ENCODE measurements at regions not wholly inside any gene's neighbourhood (a gene's known extent, or its start where the extent isn't known, plus 50 kb on each side); places are given as distances from the start of the nearest gene placed in this dataset.
"Not testable (repeated sequence)": the region's sequence is repeated elsewhere in the genome, so short reads cannot be mapped to it uniquely, and the experiment has no call there.

DNA sequence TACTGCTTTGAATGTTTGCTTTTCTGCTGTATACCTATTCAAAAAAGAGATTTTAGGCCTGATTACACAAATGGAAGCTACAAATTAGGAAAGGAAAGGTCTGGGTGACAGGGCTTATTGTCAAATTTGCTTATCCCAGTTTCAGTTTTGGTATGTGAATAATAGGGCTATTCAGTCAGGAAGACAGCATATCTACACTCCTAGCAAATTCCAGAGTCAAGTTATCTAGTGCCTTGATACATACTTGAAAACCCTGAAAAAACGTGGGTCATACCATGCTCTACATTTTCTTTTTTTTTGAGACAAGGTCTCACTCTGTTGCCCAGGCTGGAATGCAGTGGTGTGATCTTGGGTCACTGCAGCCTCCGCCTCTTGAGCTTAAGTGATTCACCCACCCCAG, 59.2 kb upstream of the CCDC180 start:
- not testable (repeated sequence) for H3K27me3 Mint-ChIP-seq; H3K4me1 Mint-ChIP-seq (ENCODE audit: low read depth); H3K27ac Mint-ChIP-seq; H3K9me3 Mint-ChIP-seq (ENCODE audit: low read depth); H3K4me3 Mint-ChIP-seq (ENCODE audit: low read depth); DNase-seq (ENCODE audit: low spot score, unreplicated experiment); H3K36me3 Mint-ChIP-seq (ENCODE audit: insufficient read depth)

DNA sequence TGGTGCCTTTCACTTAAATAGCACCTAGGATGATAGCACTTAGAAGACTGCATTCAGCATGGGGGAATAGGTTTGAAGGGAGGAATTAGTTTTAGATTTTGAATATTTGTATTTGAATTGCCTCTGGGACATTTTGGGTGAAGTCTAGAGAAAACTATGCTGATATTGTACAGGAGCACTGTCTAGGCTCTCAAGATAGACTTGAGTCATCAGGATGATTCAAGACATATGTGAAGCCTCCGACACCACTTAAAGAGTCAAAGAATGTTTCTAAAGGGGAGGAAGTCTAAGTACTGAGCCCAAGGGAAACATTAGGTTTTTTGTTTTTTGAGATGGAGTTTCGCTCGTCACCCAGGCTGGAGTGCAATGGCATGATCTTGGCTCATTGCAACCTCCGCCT, 63.9 kb upstream of the CCDC180 start:
- peaks cover 2% of the 10 kb centered on the region for H3K36me3 Mint-ChIP-seq (ENCODE audit: insufficient read depth)
- TF ChIP-seq, protein P1, sequence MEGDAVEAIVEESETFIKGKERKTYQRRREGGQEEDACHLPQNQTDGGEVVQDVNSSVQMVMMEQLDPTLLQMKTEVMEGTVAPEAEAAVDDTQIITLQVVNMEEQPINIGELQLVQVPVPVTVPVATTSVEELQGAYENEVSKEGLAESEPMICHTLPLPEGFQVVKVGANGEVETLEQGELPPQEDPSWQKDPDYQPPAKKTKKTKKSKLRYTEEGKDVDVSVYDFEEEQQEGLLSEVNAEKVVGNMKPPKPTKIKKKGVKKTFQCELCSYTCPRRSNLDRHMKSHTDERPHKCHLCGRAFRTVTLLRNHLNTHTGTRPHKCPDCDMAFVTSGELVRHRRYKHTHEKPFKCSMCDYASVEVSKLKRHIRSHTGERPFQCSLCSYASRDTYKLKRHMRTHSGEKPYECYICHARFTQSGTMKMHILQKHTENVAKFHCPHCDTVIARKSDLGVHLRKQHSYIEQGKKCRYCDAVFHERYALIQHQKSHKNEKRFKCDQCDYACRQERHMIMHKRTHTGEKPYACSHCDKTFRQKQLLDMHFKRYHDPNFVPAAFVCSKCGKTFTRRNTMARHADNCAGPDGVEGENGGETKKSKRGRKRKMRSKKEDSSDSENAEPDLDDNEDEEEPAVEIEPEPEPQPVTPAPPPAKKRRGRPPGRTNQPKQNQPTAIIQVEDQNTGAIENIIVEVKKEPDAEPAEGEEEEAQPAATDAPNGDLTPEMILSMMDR (IDR thresholded peaks at IDR 0.05; ENCODE audit: unreplicated experiment), result no peak
- no peak overlapping the region for H3K4me3 Mint-ChIP-seq (ENCODE audit: low read depth)
- H3K27me3 Mint-ChIP-seq, result no peaks in the 10 kb centered on the region
- no peak overlapping the region for H3K27ac Mint-ChIP-seq
- DNase-seq (ENCODE audit: low spot score, unreplicated experiment), result no peak
- H3K9me3 Mint-ChIP-seq (ENCODE audit: low read depth), result no peaks in the 10 kb centered on the region
- peaks cover 10% of the 10 kb centered on the region for H3K4me1 Mint-ChIP-seq (ENCODE audit: low read depth)

DNA sequence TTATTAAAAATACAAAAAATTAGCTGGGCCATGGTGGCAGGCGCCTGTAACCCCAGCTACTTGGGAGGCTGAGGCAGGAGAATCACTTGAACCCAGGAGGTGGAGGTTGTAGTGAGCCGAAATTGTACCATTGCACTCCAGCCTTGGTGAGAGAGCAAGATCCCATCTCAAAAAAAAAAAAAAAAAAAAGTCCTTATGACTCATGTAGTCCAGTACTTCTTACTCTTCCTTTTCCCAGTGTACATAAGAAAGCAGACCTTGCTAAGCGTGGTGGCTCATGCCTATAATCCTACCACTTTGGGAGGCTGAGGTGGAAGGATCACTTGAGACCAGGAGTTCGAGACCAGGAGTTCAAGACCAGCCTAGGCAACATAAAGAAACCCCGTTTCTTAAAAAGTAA, 66.0 kb upstream of the CCDC180 start:
- H3K27me3 Mint-ChIP-seq; H3K4me3 Mint-ChIP-seq (ENCODE audit: low read depth); DNase-seq (ENCODE audit: low spot score, unreplicated experiment); H3K9me3 Mint-ChIP-seq (ENCODE audit: low read depth); H3K27ac Mint-ChIP-seq; H3K36me3 Mint-ChIP-seq (ENCODE audit: insufficient read depth): not testable (repeated sequence)
- H3K4me1 Mint-ChIP-seq (ENCODE audit: low read depth), result peaks cover 16% of the 10 kb centered on the region

DNA sequence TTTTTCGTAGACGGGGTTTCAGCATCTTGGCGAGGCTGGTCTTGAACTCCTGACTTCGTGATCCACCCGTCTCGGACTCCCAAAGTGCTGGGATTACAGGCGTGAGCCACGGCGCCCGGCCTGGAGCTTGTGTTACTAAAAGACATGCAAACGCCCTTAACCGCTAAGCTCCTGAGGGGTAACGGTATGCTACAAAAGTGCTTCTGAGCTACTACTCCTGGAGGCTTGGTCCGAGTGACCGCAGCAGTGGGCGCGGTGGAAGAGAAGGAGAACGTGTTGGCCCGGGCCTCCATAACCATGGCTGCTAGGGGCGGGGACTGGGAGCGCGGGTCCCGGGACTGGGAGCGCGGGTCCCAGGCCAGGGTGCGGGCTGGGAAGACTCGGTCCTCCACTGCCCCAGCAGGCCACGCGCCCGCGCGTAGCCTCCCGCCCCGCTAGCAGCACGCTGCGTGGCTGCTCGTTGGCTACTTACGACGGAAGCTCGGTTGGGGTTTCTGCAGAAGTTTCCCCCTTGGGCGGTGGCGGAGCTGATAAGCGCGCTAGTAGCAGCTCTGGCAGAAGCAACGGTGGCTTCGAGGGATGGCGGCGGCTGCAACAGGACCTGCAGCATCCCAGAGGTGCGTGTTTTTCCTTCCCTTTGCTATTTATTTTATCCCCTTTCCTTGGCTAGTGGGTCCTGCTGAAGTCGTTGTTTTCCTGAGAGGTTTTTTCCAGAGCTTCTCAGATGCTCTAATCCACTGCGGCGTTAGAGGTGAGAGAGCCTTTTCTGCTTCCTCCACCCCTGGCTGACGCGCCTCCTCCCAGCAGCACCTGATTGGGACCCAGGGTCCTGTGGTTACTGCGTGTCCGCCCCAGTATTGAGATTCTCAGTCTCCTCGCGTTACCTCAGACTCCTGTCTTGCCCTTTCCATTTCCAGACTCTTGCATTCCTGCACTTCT, 69.2 kb upstream of the CCDC180 start:
- peak overlapping the region; percentile 93 for H3K4me3 Mint-ChIP-seq (ENCODE audit: low read depth)
- H3K9me3 Mint-ChIP-seq (ENCODE audit: low read depth), result peaks cover 6% of the 10 kb centered on the region
- peaks cover 13% of the 10 kb centered on the region for H3K36me3 Mint-ChIP-seq (ENCODE audit: insufficient read depth)
- H3K27me3 Mint-ChIP-seq, result no peaks in the 10 kb centered on the region
- TF ChIP-seq, protein P1 (IDR thresholded peaks at IDR 0.05; ENCODE audit: unreplicated experiment), result no peak
- H3K27ac Mint-ChIP-seq, result peak overlapping the region; percentile 99
- H3K4me1 Mint-ChIP-seq (ENCODE audit: low read depth), result peaks cover 16% of the 10 kb centered on the region
- DNase-seq (ENCODE audit: low spot score, unreplicated experiment), result peak; percentile 51

DNA sequence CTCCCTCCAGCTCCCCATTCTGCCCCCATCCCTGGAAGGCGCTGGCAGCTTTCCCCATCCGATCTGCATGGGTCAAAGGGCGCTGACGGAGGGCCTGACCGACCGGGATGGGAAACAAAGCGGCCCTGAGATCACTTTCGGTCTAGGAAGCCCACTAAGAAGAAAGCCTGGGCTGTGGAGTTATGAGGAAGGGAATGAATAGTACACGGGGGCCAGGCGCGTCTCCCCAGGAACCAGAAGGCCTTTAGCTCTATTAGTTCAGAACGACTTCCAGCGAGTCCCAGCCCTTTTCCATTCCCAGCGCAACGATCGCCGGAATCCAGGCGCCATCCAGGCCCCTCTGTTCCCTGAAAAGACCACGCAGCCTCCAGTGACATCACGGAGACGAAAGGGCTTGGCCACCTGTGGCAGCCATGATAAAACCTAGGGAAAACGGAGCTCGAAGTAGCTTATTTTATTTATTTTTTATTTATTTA, 70.1 kb upstream of the CCDC180 start:
- peaks cover 16% of the 10 kb centered on the region for H3K4me1 Mint-ChIP-seq (ENCODE audit: low read depth)
- H3K27ac Mint-ChIP-seq, result peak overlapping the region; percentile 99

DNA sequence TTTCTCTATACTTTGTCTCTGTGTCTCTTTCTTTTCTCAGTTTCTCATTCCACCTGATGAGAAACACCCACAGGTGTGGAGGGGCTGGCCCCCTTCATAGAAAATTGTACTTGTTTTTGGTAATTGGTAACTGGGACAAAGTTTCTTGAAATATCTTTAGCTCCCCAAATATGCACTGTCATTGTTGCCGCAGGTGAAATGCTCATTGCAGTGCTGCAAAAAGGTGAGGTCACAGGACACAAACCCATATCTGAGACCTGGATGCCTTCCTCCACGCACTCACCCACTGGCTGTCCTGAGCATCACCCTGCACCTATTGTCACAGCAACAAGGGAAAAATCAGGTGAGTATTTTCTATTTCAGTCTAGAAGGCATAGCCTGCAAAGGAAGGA, 74.5 kb upstream of the CCDC180 start:
- Mint-ChIP-seq H3K9me3 (ENCODE audit: low read depth) (peaks cover 13% of the 10 kb centered on the region), H3K36me3 (ENCODE audit: insufficient read depth) (peaks cover 26% of the 10 kb centered on the region), H3K27ac (peak overlapping the region; percentile 45)
- not testable (repeated sequence) for H3K27me3 Mint-ChIP-seq; H3K4me1 Mint-ChIP-seq (ENCODE audit: low read depth); DNase-seq (ENCODE audit: low spot score, unreplicated experiment); H3K4me3 Mint-ChIP-seq (ENCODE audit: low read depth)

More for the DNA sequence above, 70.1 kb upstream of the CCDC180 start:
- TF ChIP-seq, protein P1 (IDR thresholded peaks at IDR 0.05; ENCODE audit: unreplicated experiment), result no peak
- peaks cover 22% of the 10 kb centered on the region for H3K36me3 Mint-ChIP-seq (ENCODE audit: insufficient read depth)
- peak overlapping the region; percentile 93 for H3K4me3 Mint-ChIP-seq (ENCODE audit: low read depth)
- H3K9me3 Mint-ChIP-seq (ENCODE audit: low read depth), result peaks cover 13% of the 10 kb centered on the region
- no peaks in the 10 kb centered on the region for H3K27me3 Mint-ChIP-seq
- DNase-seq (ENCODE audit: low spot score, unreplicated experiment), result no peak

DNA sequence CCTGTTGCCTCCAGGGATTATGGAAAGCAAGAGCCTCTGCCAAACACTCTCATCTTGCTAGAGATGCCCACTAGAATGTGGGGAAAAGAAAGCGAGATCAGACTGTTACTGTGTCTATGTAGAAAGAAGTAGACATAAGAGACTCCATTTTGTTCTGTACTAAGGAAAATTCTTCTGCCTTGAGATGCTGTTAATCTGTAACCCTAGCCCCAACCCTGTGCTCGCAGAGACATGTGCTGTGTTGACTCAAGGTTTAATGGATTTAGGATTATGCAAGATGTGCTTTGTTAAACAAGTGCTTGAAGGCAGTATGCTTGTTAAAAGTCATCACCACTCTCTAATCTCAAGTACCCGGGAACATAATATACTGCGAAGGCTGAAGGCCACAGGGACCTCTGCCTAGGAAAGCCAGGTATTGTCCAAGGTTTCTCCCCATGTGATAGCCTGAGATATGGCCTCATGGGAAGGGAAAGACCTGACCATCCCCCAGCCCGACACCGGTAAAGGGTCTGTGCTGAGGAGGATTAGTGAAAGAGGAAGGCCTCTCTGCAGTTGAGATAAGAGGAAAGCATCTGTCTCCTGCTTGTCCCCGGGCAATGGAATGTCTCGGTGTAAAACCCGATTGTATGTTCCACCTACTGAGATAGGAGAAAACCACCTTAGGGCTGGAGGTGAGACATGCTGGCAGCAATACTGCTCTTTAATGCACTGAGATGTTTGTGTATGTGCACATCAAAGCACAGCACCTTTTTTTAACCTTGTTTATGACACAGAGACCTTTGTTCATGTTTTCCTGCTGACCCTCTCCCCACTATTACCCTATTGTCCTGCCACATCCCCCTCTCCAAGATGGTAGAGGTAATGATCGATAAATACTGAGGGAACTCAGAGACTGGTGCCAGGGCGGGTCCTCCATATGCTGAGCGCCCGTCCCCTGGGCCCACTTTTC, 75.1 kb upstream of the CCDC180 start:
- not testable (repeated sequence) for H3K4me1 Mint-ChIP-seq (ENCODE audit: low read depth); H3K4me3 Mint-ChIP-seq (ENCODE audit: low read depth); H3K27ac Mint-ChIP-seq; H3K27me3 Mint-ChIP-seq; DNase-seq (ENCODE audit: low spot score, unreplicated experiment)
- Mint-ChIP-seq H3K36me3 (ENCODE audit: insufficient read depth) (peaks cover 26% of the 10 kb centered on the region), H3K9me3 (ENCODE audit: low read depth) (peaks cover 13% of the 10 kb centered on the region)

DNA sequence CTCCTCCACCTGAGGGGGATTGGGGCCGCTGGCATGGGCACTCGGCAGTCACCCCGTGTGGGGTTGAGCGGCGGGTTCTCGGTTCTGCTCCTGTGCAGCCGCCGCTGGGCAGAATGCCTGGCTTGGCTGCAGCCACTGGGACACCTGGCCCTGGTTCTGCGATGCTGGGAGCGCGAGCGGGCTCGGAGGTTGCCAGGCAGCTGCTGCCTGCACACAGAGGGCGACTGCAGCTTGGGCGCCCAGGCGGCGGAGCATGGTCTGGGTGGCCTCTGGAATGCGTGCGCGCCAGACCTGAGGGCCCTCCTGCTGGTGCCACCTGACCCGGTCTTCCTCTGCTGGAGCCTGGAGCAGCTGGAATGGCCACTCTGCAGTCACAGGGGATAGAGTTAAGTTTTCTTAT, 85.1 kb upstream of the CCDC180 start:
- H3K4me1 Mint-ChIP-seq (ENCODE audit: low read depth); H3K27ac Mint-ChIP-seq; H3K9me3 Mint-ChIP-seq (ENCODE audit: low read depth); H3K36me3 Mint-ChIP-seq (ENCODE audit: insufficient read depth): not testable (repeated sequence)
- peak; percentile 11 for DNase-seq (ENCODE audit: low spot score, unreplicated experiment)
- Mint-ChIP-seq H3K4me3 (ENCODE audit: low read depth) (peak overlapping the region; percentile 17), H3K27me3 (peaks cover 60% of the 10 kb centered on the region)

Measured in progenitor cell of endocrine pancreas (in vitro differentiated cells).